ENCODE measurements at regions not wholly inside any gene's neighbourhood (a gene's known extent, or its start where the extent isn't known, plus 50 kb on each side); places are given as distances from the start of the nearest gene placed in this dataset.

- BruUV-seq (replicated peaks): no TSS peak
- Mint-ChIP-seq H3K9me3 (ENCODE audit: unreplicated experiment) (no peaks in the 10 kb centered on the region), H3K4me1 (ENCODE audit: low read depth, unreplicated experiment) (no peaks in the 10 kb centered on the region), H3K27ac (ENCODE audit: unreplicated experiment) (no peak overlapping the region), H3K4me3 (ENCODE audit: unreplicated experiment) (no peak overlapping the region), H3K27me3 (ENCODE audit: insufficient read depth, unreplicated experiment) (peaks cover 4% of the 10 kb centered on the region), H3K36me3 (ENCODE audit: insufficient read depth, unreplicated experiment) (no peaks in the 10 kb centered on the region)
- no peaks in the 10 kb centered on the region for H3K36me3 ChIP-seq (ENCODE audit: control insufficient read depth, insufficient read depth, low read length)
- no peaks in the 10 kb centered on the region for H3K27me3 ChIP-seq (replicated peaks; ENCODE audit: control insufficient read depth, insufficient read depth, low read length)
- no peak overlapping the region for H3K4me3 ChIP-seq (ENCODE audit: low read depth, low read length)
- no peaks in the 10 kb centered on the region for H3K9me3 ChIP-seq
- CTCF ChIA-PET: no interaction called here
- no peak for DNase-seq
- POLR2A ChIA-PET: no interaction called here
- no peak for TF ChIP-seq CTCF (IDR thresholded peaks at IDR 0.05; ENCODE audit: insufficient read depth in 1 of 2, low read depth in 1 of 2, low read length in 1 of 2, severe bottlenecking in 1 of 2, unreplicated experiment in 1 of 2)
- intact Hi-C loops (cut with micrococcal nuclease; ENCODE audit: unreplicated experiment): no loop called here
- no peaks in the 10 kb centered on the region for H3K4me1 ChIP-seq
Observed at GRCh38 chr5:44443172-44443571, 54.0 kb upstream of the FGF10 start.

GRCh38 chr5:44441460-44441859, 52.2 kb upstream of the FGF10 start:
- H3K27ac Mint-ChIP-seq (ENCODE audit: unreplicated experiment): no peak overlapping the region

GRCh38 chr5:44440186-44440585, 51.0 kb upstream of the FGF10 start:
- Mint-ChIP-seq H3K27me3 (ENCODE audit: insufficient read depth, unreplicated experiment) (peaks cover 4% of the 10 kb centered on the region), H3K27ac (ENCODE audit: unreplicated experiment) (no peak overlapping the region), H3K4me1 (ENCODE audit: low read depth, unreplicated experiment) (no peaks in the 10 kb centered on the region), H3K4me3 (ENCODE audit: unreplicated experiment) (no peak overlapping the region), H3K36me3 (ENCODE audit: insufficient read depth, unreplicated experiment) (no peaks in the 10 kb centered on the region), H3K9me3 (ENCODE audit: unreplicated experiment) (no peaks in the 10 kb centered on the region)
- no peaks in the 10 kb centered on the region for H3K27me3 ChIP-seq (replicated peaks; ENCODE audit: control insufficient read depth, insufficient read depth, low read length)
- no peaks in the 10 kb centered on the region for H3K36me3 ChIP-seq (ENCODE audit: control insufficient read depth, insufficient read depth, low read length)
- no peaks in the 10 kb centered on the region for H3K9me3 ChIP-seq
- DNase-seq: no peak
- no peaks in the 10 kb centered on the region for H3K4me1 ChIP-seq
- no peak for TF ChIP-seq CTCF (IDR thresholded peaks at IDR 0.05; ENCODE audit: insufficient read depth in 1 of 2, low read depth in 1 of 2, low read length in 1 of 2, severe bottlenecking in 1 of 2, unreplicated experiment in 1 of 2)
- CTCF ChIA-PET: no interaction called here
- intact Hi-C loops (cut with micrococcal nuclease; ENCODE audit: unreplicated experiment): no loop called here
- H3K4me3 ChIP-seq (ENCODE audit: low read depth, low read length): no peak overlapping the region
- POLR2A ChIA-PET: no interaction called here
- no TSS peak for BruUV-seq (replicated peaks)

More at GRCh38 chr5:44441460-44441859, 52.2 kb upstream of the FGF10 start:
- no peaks in the 10 kb centered on the region for H3K9me3 ChIP-seq
- no peak overlapping the region for H3K4me3 ChIP-seq (ENCODE audit: low read depth, low read length)
- intact Hi-C loops (cut with micrococcal nuclease; ENCODE audit: unreplicated experiment): no loop called here
- no peaks in the 10 kb centered on the region for H3K36me3 ChIP-seq (ENCODE audit: control insufficient read depth, insufficient read depth, low read length)
- ChIA-PET CTCF (no interaction called here), POLR2A (no interaction called here)
- no peaks in the 10 kb centered on the region for H3K27me3 ChIP-seq (replicated peaks; ENCODE audit: control insufficient read depth, insufficient read depth, low read length)
- H3K4me1 ChIP-seq: no peaks in the 10 kb centered on the region
- no peak for DNase-seq
- Mint-ChIP-seq H3K4me3 (ENCODE audit: unreplicated experiment) (no peak overlapping the region), H3K4me1 (ENCODE audit: low read depth, unreplicated experiment) (no peaks in the 10 kb centered on the region), H3K36me3 (ENCODE audit: insufficient read depth, unreplicated experiment) (no peaks in the 10 kb centered on the region), H3K27me3 (ENCODE audit: insufficient read depth, unreplicated experiment) (peaks cover 4% of the 10 kb centered on the region), H3K9me3 (ENCODE audit: unreplicated experiment) (no peaks in the 10 kb centered on the region)
- BruUV-seq (replicated peaks): no TSS peak
- TF ChIP-seq CTCF (IDR thresholded peaks at IDR 0.05; ENCODE audit: insufficient read depth in 1 of 2, low read depth in 1 of 2, low read length in 1 of 2, severe bottlenecking in 1 of 2, unreplicated experiment in 1 of 2): no peak

All from Caco-2 (cell line).